Caco-2 (cell line): ENCODE measurements at regions not wholly inside any gene's neighbourhood (a gene's known extent, or its start where the extent isn't known, plus 50 kb on each side); places are given as distances from the start of the nearest gene placed in this dataset.
A peak's percentile ranks its signal among the peaks of the same experiment; 100 is the strongest.

ENCODE experiments used
- BruUV-seq: library from RNA; stranded (reverse); fragments of 400-500 nt; replicated peaks from 2 replicates; lab custom pipeline; 2021; lab: Mats Ljungman, UMichigan
- CTCF ChIA-PET: fragments of 300-600 bp; sonication (Branson Sonifier 250); formaldehyde crosslinking; loops from one replicate; lab custom pipeline; 2022; ENCODE audit warnings: antibody characterized with exemption; lab: Charles Lee
- POLR2A ChIA-PET: fragments of 300-600 bp; sonication (Branson Sonifier 250); formaldehyde crosslinking; loops from one replicate; lab custom pipeline; 2022; ENCODE audit warnings: antibody characterized with exemption; lab: Charles Lee
- DNase-seq, 2 experiments: peaks; one replicate each; pipeline versions ENCODE4 v3.0.0 to v3.0.0-alpha.2; 2020 to 2022
- H3K27me3 ChIP-seq: replicated peaks from 2 replicates; pipeline ENCODE4 v1.6.0; 2011; ENCODE audit warnings: low read length; ENCODE audit not compliant: control insufficient read depth, insufficient read depth
- H3K36me3 ChIP-seq: 2 replicates; pipeline ENCODE4 v1.5.1; 2011; ENCODE audit warnings: low read length; ENCODE audit not compliant: control insufficient read depth, insufficient read depth
- H3K4me1 ChIP-seq: fragments of 250-450 bp; sonication (Bioruptor Pico); 2 replicates; pipeline ENCODE4 v1.5.1; 2020; ENCODE audit warnings: mild to moderate bottlenecking
- H3K4me3 ChIP-seq: 2 replicates; pipeline ENCODE4 v1.5.1; 2011; ENCODE audit warnings: low read depth, mild to moderate bottlenecking, control low read depth, low read length
- H3K9me3 ChIP-seq: fragments of 250-450 bp; sonication (Bioruptor Pico); 2 replicates; pipeline ENCODE4 v1.5.1; 2020; ENCODE audit warnings: mild to moderate bottlenecking, moderate library complexity
- H3K27ac Mint-ChIP-seq: one replicate; pipeline ENCODE4 v1.8.0; 2022; ENCODE audit warnings: mixed read lengths; ENCODE audit not compliant: unreplicated experiment
- H3K27me3 Mint-ChIP-seq: one replicate; pipeline ENCODE4 v1.8.0; 2022; ENCODE audit warnings: mixed read lengths; ENCODE audit not compliant: insufficient read depth, unreplicated experiment
- H3K36me3 Mint-ChIP-seq: one replicate; pipeline ENCODE4 v1.8.0; 2022; ENCODE audit warnings: mild to moderate bottlenecking, mixed read lengths; ENCODE audit not compliant: insufficient read depth, unreplicated experiment
- H3K4me1 Mint-ChIP-seq: one replicate; pipeline ENCODE4 v1.8.0; 2022; ENCODE audit warnings: low read depth, mixed read lengths; ENCODE audit not compliant: unreplicated experiment
- H3K4me3 Mint-ChIP-seq: one replicate; pipeline ENCODE4 v1.8.0; 2022; ENCODE audit warnings: mild to moderate bottlenecking, moderate library complexity, mixed read lengths; ENCODE audit not compliant: unreplicated experiment
- H3K9me3 Mint-ChIP-seq: one replicate; pipeline ENCODE4 v1.8.0; 2022; ENCODE audit warnings: mixed read lengths; ENCODE audit not compliant: unreplicated experiment
- CTCF ChIP-seq, 2 experiments: fragments of 200-600 bp in 1 of 2; IDR thresholded peaks; 1 replicate in 1 of 2; 2 replicates in 1 of 2; pipeline versions ENCODE4 v1.5.1 to v1.8.0; 2011 to 2022; ENCODE audit warnings: antibody characterized with exemption in 1 of 2, control low read depth in 1 of 2, inconsistent platforms in 1 of 2, low read depth in 1 of 2, low read length in 1 of 2, mild to moderate bottlenecking in 1 of 2, moderate library complexity in 1 of 2; ENCODE audit not compliant: insufficient read depth in 1 of 2, severe bottlenecking in 1 of 2, unreplicated experiment in 1 of 2
- intact Hi-C: fragments of 100-400 bp; cut with micrococcal nuclease; formaldehyde crosslinking; loops from one replicate; pipeline ENCODE4 v1.10.0; 2022; ENCODE audit not compliant: unreplicated experiment

- ChIA-PET POLR2A (no interaction called here), CTCF (no interaction called here)
- H3K27me3 Mint-ChIP-seq: peaks cover 2% of the 10 kb centered on the region
- H3K4me3 Mint-ChIP-seq: no peak overlapping the region
- H3K27me3 ChIP-seq: no peaks in the 10 kb centered on the region
- H3K9me3 Mint-ChIP-seq: no peaks in the 10 kb centered on the region
- BruUV-seq: no TSS peak
- 0 out of 2 replicates have a peak, but pooled peaks cover 3% of the 10 kb centered on the region for H3K4me1 ChIP-seq
- TF ChIP-seq CTCF (IDR thresholded peaks at IDR 0.05; ENCODE audit: insufficient read depth in 1 of 2, low read depth in 1 of 2, low read length in 1 of 2, severe bottlenecking in 1 of 2, unreplicated experiment in 1 of 2): no peak
- H3K36me3 Mint-ChIP-seq: no peaks in the 10 kb centered on the region
- intact Hi-C loops: no loop called here
- no peak overlapping the region for H3K27ac Mint-ChIP-seq
- H3K4me3 ChIP-seq: no peak overlapping the region
- no peaks in the 10 kb centered on the region for H3K4me1 Mint-ChIP-seq
- H3K9me3 ChIP-seq: no peaks in the 10 kb centered on the region
- DNase-seq: peak in 1 of 2 experiments; percentile 7
- H3K36me3 ChIP-seq: no peaks in the 10 kb centered on the region
Observed at GRCh38 chr5:165057145-165057544, 1551.7 kb downstream of the MAT2B start.

GRCh38 chr5:165066751-165067385 lies 1561.4 kb downstream of the MAT2B start:
- Histone ChIP-seq H3K9me3 (no peaks in the 10 kb centered on the region), H3K36me3 (no peaks in the 10 kb centered on the region), H3K27me3 (no peaks in the 10 kb centered on the region), H3K4me3 (no peak overlapping the region), H3K4me1 (no peaks in the 10 kb centered on the region)
- no peaks in the 10 kb centered on the region for H3K4me1 Mint-ChIP-seq
- no peak overlapping the region for H3K4me3 Mint-ChIP-seq
- H3K9me3 Mint-ChIP-seq: peaks cover 9% of the 10 kb centered on the region
- H3K27ac Mint-ChIP-seq: no peak overlapping the region
- H3K36me3 Mint-ChIP-seq: no peaks in the 10 kb centered on the region
- ChIA-PET CTCF (no interaction called here), POLR2A (no interaction called here)
- intact Hi-C loops: no loop called here
- TF ChIP-seq CTCF (IDR thresholded peaks at IDR 0.05; ENCODE audit: insufficient read depth in 1 of 2, low read depth in 1 of 2, low read length in 1 of 2, severe bottlenecking in 1 of 2, unreplicated experiment in 1 of 2): no peak
- H3K27me3 Mint-ChIP-seq: peaks cover 6% of the 10 kb centered on the region
- BruUV-seq: no TSS peak
- DNase-seq: no peak

GRCh38 chr5:165076686-165077085 lies 1571.3 kb downstream of the MAT2B start:
- BruUV-seq: no TSS peak
- no peak for DNase-seq
- no peaks in the 10 kb centered on the region for H3K9me3 ChIP-seq
- H3K27me3 ChIP-seq: no peaks in the 10 kb centered on the region
- Mint-ChIP-seq H3K27ac (no peak overlapping the region), H3K4me1 (no peaks in the 10 kb centered on the region), H3K9me3 (peaks cover under 1% of the 10 kb centered on the region), H3K27me3 (no peaks in the 10 kb centered on the region), H3K36me3 (no peaks in the 10 kb centered on the region), H3K4me3 (no peak overlapping the region)
- H3K36me3 ChIP-seq: no peaks in the 10 kb centered on the region
- POLR2A ChIA-PET: no interaction called here
- no peak for TF ChIP-seq CTCF (IDR thresholded peaks at IDR 0.05; ENCODE audit: insufficient read depth in 1 of 2, low read depth in 1 of 2, low read length in 1 of 2, severe bottlenecking in 1 of 2, unreplicated experiment in 1 of 2)
- CTCF ChIA-PET: no interaction called here
- no peaks in the 10 kb centered on the region for H3K4me1 ChIP-seq
- intact Hi-C loops: no loop called here
- no peak overlapping the region for H3K4me3 ChIP-seq
